ENCODE measurements at regions not wholly inside any gene's neighbourhood (a gene's known extent, or its start where the extent isn't known, plus 50 kb on each side); places are given as distances from the start of the nearest gene placed in this dataset.

DNA sequence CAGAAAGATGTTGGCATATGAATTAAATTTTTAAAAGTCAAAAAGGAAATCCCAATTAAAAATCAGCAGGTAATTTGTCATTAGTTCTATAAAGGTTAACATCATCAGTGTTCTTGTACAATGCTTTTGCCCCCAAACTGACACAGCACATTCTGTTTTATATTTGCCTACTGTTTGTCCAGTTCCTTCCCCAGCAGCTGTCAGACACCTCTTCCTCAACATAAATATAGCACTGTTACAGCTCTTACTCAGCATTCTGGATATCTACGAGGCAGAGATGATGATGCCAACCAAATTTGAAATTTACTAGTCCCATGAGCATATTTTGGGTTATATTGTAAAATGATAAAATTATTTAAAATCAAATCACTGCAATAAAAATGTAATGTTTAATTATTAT, 124.6 kb downstream of the SINHCAF start:
- H3K4me1 ChIP-seq, result peaks cover 0 to 4% of the 10 kb centered on the region in 2 donors
- no peak for DNase-seq (ENCODE audit: low spot score in 2 of 2)

DNA sequence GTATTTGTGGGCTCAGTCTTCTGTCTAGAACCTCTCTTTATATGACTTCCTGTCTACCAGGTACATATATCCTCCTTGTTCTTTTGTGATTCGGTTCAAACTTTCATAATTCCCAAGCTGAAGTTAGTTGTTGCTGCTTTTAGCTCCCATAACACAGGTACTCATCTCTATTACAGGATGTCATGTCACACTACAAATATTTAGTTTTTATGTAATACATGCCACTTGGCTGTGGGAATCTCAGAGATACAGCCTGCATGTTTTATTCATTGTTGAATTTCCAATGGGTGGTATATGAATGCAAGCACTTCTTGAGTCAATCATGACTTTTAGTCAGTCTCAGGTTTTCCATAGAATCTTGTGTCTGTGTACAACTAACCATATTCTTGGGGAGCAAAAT, 122.7 kb downstream of the SINHCAF start:
- no peak for TF ChIP-seq POLR2AphosphoS5 (IDR thresholded peaks at IDR 0.05)
- TF ChIP-seq POLR2A (IDR thresholded peaks at IDR 0.05), result no peak
- TF ChIP-seq, protein P1, sequence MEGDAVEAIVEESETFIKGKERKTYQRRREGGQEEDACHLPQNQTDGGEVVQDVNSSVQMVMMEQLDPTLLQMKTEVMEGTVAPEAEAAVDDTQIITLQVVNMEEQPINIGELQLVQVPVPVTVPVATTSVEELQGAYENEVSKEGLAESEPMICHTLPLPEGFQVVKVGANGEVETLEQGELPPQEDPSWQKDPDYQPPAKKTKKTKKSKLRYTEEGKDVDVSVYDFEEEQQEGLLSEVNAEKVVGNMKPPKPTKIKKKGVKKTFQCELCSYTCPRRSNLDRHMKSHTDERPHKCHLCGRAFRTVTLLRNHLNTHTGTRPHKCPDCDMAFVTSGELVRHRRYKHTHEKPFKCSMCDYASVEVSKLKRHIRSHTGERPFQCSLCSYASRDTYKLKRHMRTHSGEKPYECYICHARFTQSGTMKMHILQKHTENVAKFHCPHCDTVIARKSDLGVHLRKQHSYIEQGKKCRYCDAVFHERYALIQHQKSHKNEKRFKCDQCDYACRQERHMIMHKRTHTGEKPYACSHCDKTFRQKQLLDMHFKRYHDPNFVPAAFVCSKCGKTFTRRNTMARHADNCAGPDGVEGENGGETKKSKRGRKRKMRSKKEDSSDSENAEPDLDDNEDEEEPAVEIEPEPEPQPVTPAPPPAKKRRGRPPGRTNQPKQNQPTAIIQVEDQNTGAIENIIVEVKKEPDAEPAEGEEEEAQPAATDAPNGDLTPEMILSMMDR (IDR thresholded peaks at IDR 0.05), result no peak
- H3K4me1 ChIP-seq, result peaks cover 0 to 4% of the 10 kb centered on the region in 2 donors

More for the DNA sequence above, 124.6 kb downstream of the SINHCAF start:
- H3K27ac ChIP-seq, result no peak overlapping the region
- H3K4me3 ChIP-seq, result no peak overlapping the region
- no peaks in the 10 kb centered on the region for H3K27me3 ChIP-seq
- no peaks in the 10 kb centered on the region for H3K36me3 ChIP-seq
- TF ChIP-seq POLR2A (IDR thresholded peaks at IDR 0.05), result no peak
- TF ChIP-seq, protein P1 (IDR thresholded peaks at IDR 0.05), result no peak
- no peak for TF ChIP-seq POLR2AphosphoS5 (IDR thresholded peaks at IDR 0.05)
- H3K9me3 ChIP-seq, result no peaks in the 10 kb centered on the region
- intact Hi-C loops (cut with DNase I; ENCODE audit: low total_unique reads), result no loop called here

DNA sequence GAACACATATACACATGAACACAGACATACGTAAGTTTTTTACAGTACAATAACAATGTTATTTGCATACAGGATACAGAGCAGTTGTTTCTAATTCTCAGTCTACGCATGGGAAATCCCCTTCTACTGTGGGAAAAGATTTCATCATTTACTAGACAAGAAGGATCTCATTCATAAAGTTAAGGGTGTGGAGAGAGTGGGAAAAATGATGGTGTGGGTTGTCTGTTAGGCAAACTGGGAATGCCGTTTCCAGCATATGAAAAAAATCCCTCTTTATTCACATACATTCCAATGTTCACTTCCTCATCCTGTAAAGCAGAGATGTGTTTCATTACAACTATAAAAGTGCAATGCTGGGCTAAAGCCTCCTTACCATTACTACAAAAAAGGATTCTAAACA, 120.9 kb downstream of the SINHCAF start:
- intact Hi-C loops (cut with DNase I; ENCODE audit: low total_unique reads), result no loop called here
- H3K27ac ChIP-seq, result no peak overlapping the region
- TF ChIP-seq, protein P1 (IDR thresholded peaks at IDR 0.05), result no peak
- TF ChIP-seq POLR2AphosphoS5 (IDR thresholded peaks at IDR 0.05) (no peak), POLR2A (IDR thresholded peaks at IDR 0.05) (no peak)
- peaks cover 0 to 4% of the 10 kb centered on the region in 2 donors for H3K4me1 ChIP-seq
- H3K36me3 ChIP-seq, result no peaks in the 10 kb centered on the region
- no peaks in the 10 kb centered on the region for H3K27me3 ChIP-seq
- no peak overlapping the region for H3K4me3 ChIP-seq
- no peak for DNase-seq (ENCODE audit: low spot score in 2 of 2)
- no peaks in the 10 kb centered on the region for H3K9me3 ChIP-seq

More for the DNA sequence above, 122.7 kb downstream of the SINHCAF start:
- Histone ChIP-seq H3K36me3 (no peaks in the 10 kb centered on the region), H3K9me3 (no peaks in the 10 kb centered on the region), H3K27ac (no peak overlapping the region), H3K4me3 (no peak overlapping the region), H3K27me3 (no peaks in the 10 kb centered on the region)
- intact Hi-C loops (cut with DNase I; ENCODE audit: low total_unique reads), result no loop called here
- DNase-seq (ENCODE audit: low spot score in 2 of 2), result no peak

DNA sequence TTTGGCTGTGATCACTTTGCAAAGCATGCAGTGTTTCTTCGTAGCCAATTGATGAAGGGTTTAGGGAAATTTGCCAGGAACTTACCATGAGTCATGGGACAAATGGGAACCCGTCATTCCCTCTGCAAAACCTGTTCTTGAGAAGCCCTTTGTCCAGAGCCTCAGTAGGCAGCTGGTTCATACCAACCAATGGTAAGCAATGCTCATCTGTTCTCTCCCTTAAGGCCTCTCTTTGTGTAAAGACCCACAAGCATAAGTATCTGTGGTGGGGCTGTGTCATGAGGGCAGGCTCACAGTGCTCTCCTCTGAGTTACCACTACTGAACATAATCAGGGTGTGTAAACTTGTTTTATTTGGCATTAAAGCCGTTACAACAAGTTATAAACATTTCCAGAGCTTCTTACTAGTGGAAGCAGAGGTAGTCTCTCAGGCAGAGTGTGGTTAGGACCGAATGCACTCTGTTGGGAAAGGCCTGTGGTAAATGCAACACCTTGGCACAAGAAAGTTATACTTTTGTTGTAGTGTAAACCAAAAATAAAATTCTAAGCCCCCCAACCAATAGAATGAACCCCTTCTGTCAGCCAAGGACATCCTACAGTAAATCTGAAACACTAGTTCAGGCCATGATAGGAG, 119.8 kb downstream of the SINHCAF start:
- Histone ChIP-seq H3K4me3 (no peak overlapping the region), H3K9me3 (no peaks in the 10 kb centered on the region), H3K4me1 (peaks cover 0 to 4% of the 10 kb centered on the region in 2 donors), H3K36me3 (no peaks in the 10 kb centered on the region), H3K27ac (peak overlapping the region; percentile 74 to 76), H3K27me3 (no peaks in the 10 kb centered on the region)
- TF ChIP-seq POLR2A (IDR thresholded peaks at IDR 0.05), result no peak
- no peak for TF ChIP-seq POLR2AphosphoS5 (IDR thresholded peaks at IDR 0.05)
- TF ChIP-seq, protein P1 (IDR thresholded peaks at IDR 0.05), result no peak
- no peak for DNase-seq (ENCODE audit: low spot score in 2 of 2)
- intact Hi-C loops (cut with DNase I; ENCODE audit: low total_unique reads), result no loop called here

DNA sequence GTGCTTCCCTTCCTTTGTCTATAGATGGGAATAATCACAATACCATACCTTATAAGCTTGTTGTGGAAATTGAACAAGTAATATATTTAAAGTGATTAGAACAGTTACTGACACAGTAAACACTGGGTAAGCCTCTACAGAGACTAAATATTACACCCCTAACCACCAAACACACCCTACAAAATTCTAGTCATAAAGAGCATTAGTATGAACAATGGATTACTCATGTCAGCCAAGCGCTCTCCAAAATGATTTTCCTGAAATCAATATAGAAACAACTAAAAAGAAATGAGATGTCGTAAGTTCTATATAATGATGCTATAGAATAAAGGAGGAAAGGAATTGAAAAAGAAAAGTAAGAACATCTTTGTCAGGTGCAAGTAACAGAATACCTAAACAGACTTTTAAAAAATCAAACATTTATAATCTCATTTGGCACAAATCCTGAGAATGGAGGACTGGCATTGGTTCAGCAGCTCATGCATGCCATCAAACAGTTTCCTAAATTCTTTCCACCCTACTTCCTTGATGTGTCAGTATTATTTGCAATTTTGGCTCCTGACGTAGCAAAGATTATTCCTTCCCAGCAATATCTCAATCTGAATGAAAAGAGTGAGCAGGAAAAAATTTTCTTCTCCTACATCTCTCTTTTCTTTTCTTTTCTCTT, 118.0 kb downstream of the SINHCAF start:
- TF ChIP-seq POLR2A (IDR thresholded peaks at IDR 0.05) (no peak), POLR2AphosphoS5 (IDR thresholded peaks at IDR 0.05) (no peak)
- TF ChIP-seq, protein P1 (IDR thresholded peaks at IDR 0.05), result no peak
- no peaks in the 10 kb centered on the region for H3K27me3 ChIP-seq
- no peak overlapping the region for H3K4me3 ChIP-seq
- peaks cover 0 to 4% of the 10 kb centered on the region in 2 donors for H3K4me1 ChIP-seq
- no peaks in the 10 kb centered on the region for H3K9me3 ChIP-seq
- no peak overlapping the region for H3K27ac ChIP-seq
- no peaks in the 10 kb centered on the region for H3K36me3 ChIP-seq
- intact Hi-C loops (cut with DNase I; ENCODE audit: low total_unique reads), result no loop called here
- DNase-seq (ENCODE audit: low spot score in 2 of 2), result no peak
